Heart right ventricle (tissue), 16 donors: ENCODE measurements at regions not wholly inside any gene's neighbourhood (a gene's known extent, or its start where the extent isn't known, plus 50 kb on each side); places are given as distances from the start of the nearest gene placed in this dataset.

ENCODE experiments used
- ATAC-seq, 8 donors: fragments of 200-7000 bp; cut with Tn5 transposase; one replicate each; pipeline ENCODE4 v1.9.1; 2020; ENCODE audit warnings: mild to moderate bottlenecking in 8 of 8, moderate library complexity in 8 of 8, moderate number of reproducible peaks in 1 of 8
- DNase-seq, 2 donors: peaks; one replicate each; pipeline ENCODE4 v3.0.0-alpha.2; 2020
- H3K27ac ChIP-seq, 10 donors: fragments of 200-600 bp; sonication (generic) in 2 of 10; one replicate each; pipeline versions ENCODE4 v1.5.0 to v1.8.0; 2020 to 2022; ENCODE audit warnings: mild to moderate bottlenecking in 3 of 10
- H3K27me3 ChIP-seq, 7 donors: fragments of 200-600 bp; one replicate each; pipeline ENCODE4 v1.8.0; 2021 to 2022; ENCODE audit warnings: mild to moderate bottlenecking in 2 of 7
- H3K36me3 ChIP-seq, 9 donors: fragments of 200-600 bp; sonication (generic) in 1 of 9; one replicate each; pipeline versions ENCODE4 v1.5.0 to v1.8.0; 2020 to 2022; ENCODE audit warnings: mild to moderate bottlenecking in 2 of 9
- H3K4me1 ChIP-seq, 9 donors: fragments of 200-600 bp; sonication (generic) in 1 of 9; one replicate each; pipeline versions ENCODE4 v1.5.0 to v1.8.0; 2020 to 2022; ENCODE audit warnings: mild to moderate bottlenecking in 4 of 9
- H3K4me3 ChIP-seq, 10 donors: fragments of 200-600 bp; sonication (generic) in 2 of 10; one replicate each; pipeline versions ENCODE4 v1.5.0 to v1.8.0; 2020 to 2022; ENCODE audit warnings: mild to moderate bottlenecking in 7 of 10, moderate library complexity in 2 of 10
- H3K9me3 ChIP-seq, 11 donors: fragments of 200-600 bp in 10 of 11; sonication (generic) in 2 of 11; one replicate each; pipeline versions ENCODE4 v1.5.0 to v1.8.0; 2013 to 2022; ENCODE audit warnings: mild to moderate bottlenecking in 2 of 11, control low read depth in 1 of 11, moderate library complexity in 1 of 11
- WGBS, 2 donors: extraction: QIAGEN DNeasy Blood & Tissue Kit; methylation state at CpG; one replicate each; pipeline ENCODE4 v1.1.7; 2013; ENCODE audit warnings: inconsistent platforms in 1 of 2; 5-methylcytosine and 5-hydroxymethylcytosine counted together
- intact Hi-C, 10 donors: fragments of 100-400 bp; cut with DNase I; formaldehyde crosslinking; loops; one replicate each; pipeline versions ENCODE4 v1.11.1 to v1.14.2; 2022
- TF ChIP-seq, protein P1 (sequence below), 9 donors: fragments of 200-600 bp; sonication (generic) in 2 of 9; IDR thresholded peaks; one replicate each; pipeline versions ENCODE4 v1.5.0 to v1.8.0; 2021 to 2022; ENCODE audit warnings: antibody characterized with exemption in 9 of 9, mild to moderate bottlenecking in 5 of 9, moderate library complexity in 1 of 9
- donor health status: Arrhythmogenic right ventricular cardiomyopathy.
- donor health status: ischemic (EF 13 %, LVEDD 7.1; RV severe dilation, severe dysfunction).
- donor health status: healthy with polysubstance abuse.
- donor health status: DM: no; HTN: yes; CAD: no.
- donor health status: DM: no; HTN: no; CAD: no.
- donor health status: ischemic (EF 25% LVEDD 6.9; RV normal size, moderate dysfunction).
- donor health status: ischemic (EF 25% LVEDD 5.7; RV mildly dilated, moderate dysfunction).
- donor health status: healthy.
- donor health status: DM: yes; HTN: yes; CAD: no.
- donor health status: Ischemic cardiomyopathy.
- donor health status: ischemic (EF 35%, LVEDD 5.7; RV mildly dilated, moderate dysfunction).
- donor health status: nonischemic (EF 11% LVEDD 7.7; RV severe dilation, severe dysfunction).
- donor health status: DM: yes; HTN: yes; CAD: no.
- donor health status: PGD.
- donor health status: ischemic (EF 29% LVEDD 5.4; RV normal size, mild dysfunction).
- donor health status: nonischemic (EF 23%, LVEDD 6.1; RV moderate dilation, normal function).

- TF ChIP-seq, protein P1, sequence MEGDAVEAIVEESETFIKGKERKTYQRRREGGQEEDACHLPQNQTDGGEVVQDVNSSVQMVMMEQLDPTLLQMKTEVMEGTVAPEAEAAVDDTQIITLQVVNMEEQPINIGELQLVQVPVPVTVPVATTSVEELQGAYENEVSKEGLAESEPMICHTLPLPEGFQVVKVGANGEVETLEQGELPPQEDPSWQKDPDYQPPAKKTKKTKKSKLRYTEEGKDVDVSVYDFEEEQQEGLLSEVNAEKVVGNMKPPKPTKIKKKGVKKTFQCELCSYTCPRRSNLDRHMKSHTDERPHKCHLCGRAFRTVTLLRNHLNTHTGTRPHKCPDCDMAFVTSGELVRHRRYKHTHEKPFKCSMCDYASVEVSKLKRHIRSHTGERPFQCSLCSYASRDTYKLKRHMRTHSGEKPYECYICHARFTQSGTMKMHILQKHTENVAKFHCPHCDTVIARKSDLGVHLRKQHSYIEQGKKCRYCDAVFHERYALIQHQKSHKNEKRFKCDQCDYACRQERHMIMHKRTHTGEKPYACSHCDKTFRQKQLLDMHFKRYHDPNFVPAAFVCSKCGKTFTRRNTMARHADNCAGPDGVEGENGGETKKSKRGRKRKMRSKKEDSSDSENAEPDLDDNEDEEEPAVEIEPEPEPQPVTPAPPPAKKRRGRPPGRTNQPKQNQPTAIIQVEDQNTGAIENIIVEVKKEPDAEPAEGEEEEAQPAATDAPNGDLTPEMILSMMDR (IDR thresholded peaks at IDR 0.05), result no peak
- Histone ChIP-seq H3K27ac (no peak overlapping the region), H3K9me3 (peaks cover 0 to 8% (median 0%) of the 10 kb centered on the region in 11 donors), H3K27me3 (no peaks in the 10 kb centered on the region), H3K4me1 (no peaks in the 10 kb centered on the region), H3K4me3 (no peak overlapping the region), H3K36me3 (no peaks in the 10 kb centered on the region)
- intact Hi-C loops, result no loop called here
- DNase-seq (no peak), ATAC-seq (no peak)
- 52 to 59% methylated on average over 1 of the region's 1 CpG for WGBS, 2 donors
These were observed 940.2 kb upstream of the ZEB2 start for GRCh38 chr2:145460112-145460511.

DNA sequence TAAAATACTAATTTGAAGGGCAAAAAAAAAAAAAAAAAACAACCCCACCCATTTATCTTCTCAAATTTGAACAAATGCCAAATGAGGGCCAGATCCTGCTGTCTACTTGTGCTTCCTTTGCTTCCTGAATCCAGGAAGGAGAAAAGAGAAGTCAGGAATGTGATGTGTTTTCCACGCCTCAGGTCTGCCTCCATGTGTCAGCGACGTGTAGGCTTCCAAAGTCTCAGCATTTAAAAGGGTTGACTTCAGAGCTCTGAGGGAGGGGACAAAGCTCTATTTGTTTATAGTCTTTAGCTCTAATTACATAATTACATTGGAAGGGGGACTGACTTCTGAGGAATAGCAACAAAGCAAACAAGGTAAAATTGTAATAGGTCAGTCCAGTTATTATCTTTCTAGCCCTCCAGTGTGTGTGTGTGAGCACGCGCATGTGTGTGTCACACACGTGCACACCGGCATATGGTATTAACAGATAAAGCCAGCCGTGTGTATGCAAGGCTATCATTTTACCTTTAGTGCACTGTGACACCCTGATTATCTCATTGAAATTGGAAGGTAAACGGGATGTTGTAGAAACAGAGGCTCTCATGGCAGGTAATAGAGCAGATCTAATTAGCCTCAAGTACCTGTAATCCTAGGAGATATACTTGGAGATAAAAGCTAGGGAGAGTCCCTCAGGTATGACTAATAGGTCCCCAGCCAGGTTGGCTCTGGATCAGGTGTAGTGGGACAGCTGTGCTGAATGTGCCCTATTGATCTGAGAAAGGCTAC is 911.4 kb upstream of the ZEB2 start:
- no peak overlapping the region for H3K4me3 ChIP-seq
- ATAC-seq, result no peak
- H3K9me3 ChIP-seq, result peaks cover 0 to 4% (median 0%) of the 10 kb centered on the region in 11 donors
- TF ChIP-seq, protein P1 (IDR thresholded peaks at IDR 0.05), result no peak
- no peaks in the 10 kb centered on the region for H3K36me3 ChIP-seq
- no peaks in the 10 kb centered on the region for H3K4me1 ChIP-seq
- no peak for DNase-seq
- intact Hi-C loops, result no loop called here
- no peak overlapping the region for H3K27ac ChIP-seq
- 64 to 70% methylated on average over 9 of the region's 9 CpGs for WGBS, 2 donors
- no peaks in the 10 kb centered on the region for H3K27me3 ChIP-seq

GRCh38 chr2:145423809-145424208 is 903.9 kb upstream of the ZEB2 start:
- TF ChIP-seq, protein P1 (IDR thresholded peaks at IDR 0.05), result no peak
- no peak for DNase-seq
- Histone ChIP-seq H3K4me1 (no peaks in the 10 kb centered on the region), H3K4me3 (no peak overlapping the region), H3K27ac (no peak overlapping the region), H3K27me3 (no peaks in the 10 kb centered on the region), H3K9me3 (peaks cover 0 to 43% (median 16%) of the 10 kb centered on the region in 11 donors), H3K36me3 (no peaks in the 10 kb centered on the region)
- intact Hi-C loops, result no loop called here
- 95 to 99% methylated on average over 1 of the region's 1 CpG for WGBS, 2 donors
- no peak for ATAC-seq

DNA sequence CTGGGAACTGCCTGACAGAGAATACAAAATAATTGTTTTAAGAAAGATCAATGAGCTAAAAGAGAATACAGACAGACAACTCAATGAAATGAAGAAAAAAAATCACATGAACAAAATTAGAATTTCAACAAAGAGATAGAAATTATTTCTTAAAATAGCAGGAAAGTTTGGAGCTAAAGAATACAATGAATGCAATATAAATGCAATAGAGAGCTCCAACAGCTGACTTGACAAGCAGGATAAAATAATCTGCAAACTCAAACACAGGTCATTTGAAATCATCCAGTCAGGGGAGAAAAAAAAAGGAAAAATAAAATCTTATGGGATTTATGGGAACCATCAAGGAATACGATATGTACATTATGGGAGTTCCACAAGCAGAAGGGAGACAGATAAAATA is 902.7 kb upstream of the ZEB2 start:
- Histone ChIP-seq H3K9me3 (peaks cover 0 to 43% (median 14%) of the 10 kb centered on the region in 11 donors), H3K27ac (no peak overlapping the region), H3K27me3 (no peaks in the 10 kb centered on the region), H3K4me1 (no peaks in the 10 kb centered on the region), H3K4me3 (no peak overlapping the region), H3K36me3 (no peaks in the 10 kb centered on the region)
- ATAC-seq (no peak), DNase-seq (no peak)
- intact Hi-C loops, result no loop called here
- 89 to 94% methylated on average over 1 of the region's 1 CpG for WGBS, 2 donors
- TF ChIP-seq, protein P1 (IDR thresholded peaks at IDR 0.05), result no peak
